Astrocyte (in vitro differentiated cells and primary cell): ENCODE measurements at regions not wholly inside any gene's neighbourhood (a gene's known extent, or its start where the extent isn't known, plus 50 kb on each side); places are given as distances from the start of the nearest gene placed in this dataset.

Experiments used
- EZH2 ChIP-seq: IDR thresholded peaks from 2 replicates; pipeline ENCODE4 v1.6.1; 2012; ENCODE audit warnings: mild to moderate bottlenecking, low read length, inconsistent platforms; ENCODE audit not compliant: insufficient read depth
- TF ChIP-seq, protein P1 (sequence below): IDR thresholded peaks from 2 replicates; pipeline ENCODE4 v1.5.1; 2011; ENCODE audit warnings: low read depth, mild to moderate bottlenecking, inconsistent platforms, low read length, moderate library complexity; ENCODE audit not compliant: insufficient read depth

DNA sequence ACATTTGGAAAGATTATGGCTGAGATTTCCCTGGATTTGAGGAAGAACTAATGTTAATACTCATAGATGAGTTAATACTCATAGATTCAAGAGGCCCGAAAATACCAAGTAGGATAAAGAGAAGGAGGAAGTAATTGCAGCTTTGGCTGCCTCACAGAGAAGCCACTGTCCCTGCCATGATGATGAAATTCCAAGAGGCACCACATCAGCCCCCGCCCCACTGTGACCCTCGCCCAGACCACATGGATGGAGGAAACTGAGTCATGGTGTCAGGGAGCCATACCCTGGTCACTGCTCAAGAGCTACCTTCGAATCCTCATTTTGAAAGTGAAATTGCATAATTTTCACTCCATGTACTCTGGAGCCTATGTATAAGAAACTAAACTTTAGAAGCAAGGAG lies 57.6 kb upstream of the SLC22A11 start:
- TF ChIP-seq EZH2 = no peak
- TF ChIP-seq, protein P1, sequence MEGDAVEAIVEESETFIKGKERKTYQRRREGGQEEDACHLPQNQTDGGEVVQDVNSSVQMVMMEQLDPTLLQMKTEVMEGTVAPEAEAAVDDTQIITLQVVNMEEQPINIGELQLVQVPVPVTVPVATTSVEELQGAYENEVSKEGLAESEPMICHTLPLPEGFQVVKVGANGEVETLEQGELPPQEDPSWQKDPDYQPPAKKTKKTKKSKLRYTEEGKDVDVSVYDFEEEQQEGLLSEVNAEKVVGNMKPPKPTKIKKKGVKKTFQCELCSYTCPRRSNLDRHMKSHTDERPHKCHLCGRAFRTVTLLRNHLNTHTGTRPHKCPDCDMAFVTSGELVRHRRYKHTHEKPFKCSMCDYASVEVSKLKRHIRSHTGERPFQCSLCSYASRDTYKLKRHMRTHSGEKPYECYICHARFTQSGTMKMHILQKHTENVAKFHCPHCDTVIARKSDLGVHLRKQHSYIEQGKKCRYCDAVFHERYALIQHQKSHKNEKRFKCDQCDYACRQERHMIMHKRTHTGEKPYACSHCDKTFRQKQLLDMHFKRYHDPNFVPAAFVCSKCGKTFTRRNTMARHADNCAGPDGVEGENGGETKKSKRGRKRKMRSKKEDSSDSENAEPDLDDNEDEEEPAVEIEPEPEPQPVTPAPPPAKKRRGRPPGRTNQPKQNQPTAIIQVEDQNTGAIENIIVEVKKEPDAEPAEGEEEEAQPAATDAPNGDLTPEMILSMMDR = no peak
